ENCODE measurements at regions not wholly inside any gene's neighbourhood (a gene's known extent, or its start where the extent isn't known, plus 50 kb on each side); places are given as distances from the start of the nearest gene placed in this dataset.
A peak's percentile ranks its signal among the peaks of the same experiment; 100 is the strongest.

GRCh38 chrX:131734621-131735020 lies 190.7 kb downstream of the OR13H1 start:
- peak overlapping the region in 2 of 3 donors; percentile 33 to 36 for H3K4me3 ChIP-seq

GRCh38 chrX:131735127-131735526 lies 191.3 kb downstream of the OR13H1 start:
- Histone ChIP-seq H3K9me3 (no peaks in the 10 kb centered on the region), H3K36me3 (no peaks in the 10 kb centered on the region), H3K4me3 (peak overlapping the region in 2 of 3 donors; percentile 33 to 36), H3K27me3 (no peaks in the 10 kb centered on the region), H3K27ac (no peak overlapping the region), H3K4me1 (no peaks in the 10 kb centered on the region)
- TF ChIP-seq CTCF (IDR thresholded peaks at IDR 0.05) (no peak), POLR2A (IDR thresholded peaks at IDR 0.05) (no peak), POLR2AphosphoS5 (IDR thresholded peaks at IDR 0.05) (no peak)
- no peak for DNase-seq (ENCODE audit: low spot score in 2 of 2)
- intact Hi-C loops (cut with DNase I; ENCODE audit: low total_unique reads), result no loop called here

More at GRCh38 chrX:131734621-131735020, 190.7 kb downstream of the OR13H1 start:
- Histone ChIP-seq H3K27me3 (no peaks in the 10 kb centered on the region), H3K9me3 (no peaks in the 10 kb centered on the region), H3K36me3 (no peaks in the 10 kb centered on the region), H3K27ac (no peak overlapping the region), H3K4me1 (no peaks in the 10 kb centered on the region)
- TF ChIP-seq CTCF (IDR thresholded peaks at IDR 0.05) (peak in 2 of 3 donors; percentile 17 to 52), POLR2A (IDR thresholded peaks at IDR 0.05) (no peak), POLR2AphosphoS5 (IDR thresholded peaks at IDR 0.05) (peak in 1 of 3 donors; percentile 74)
- intact Hi-C loops (cut with DNase I; ENCODE audit: low total_unique reads), result no loop called here
- DNase-seq (ENCODE audit: low spot score in 2 of 2), result peak in 1 of 2 donors; percentile 87

GRCh38 chrX:131739823-131740222 lies 195.9 kb downstream of the OR13H1 start:
- DNase-seq (ENCODE audit: low spot score in 2 of 2), result no peak
- no peaks in the 10 kb centered on the region for H3K9me3 ChIP-seq
- H3K4me1 ChIP-seq, result no peaks in the 10 kb centered on the region
- H3K4me3 ChIP-seq, result no peak overlapping the region
- H3K36me3 ChIP-seq, result no peaks in the 10 kb centered on the region
- no peak for TF ChIP-seq POLR2A (IDR thresholded peaks at IDR 0.05)
- no peak for TF ChIP-seq CTCF (IDR thresholded peaks at IDR 0.05)
- no peak for TF ChIP-seq POLR2AphosphoS5 (IDR thresholded peaks at IDR 0.05)
- intact Hi-C loops (cut with DNase I; ENCODE audit: low total_unique reads), result no loop called here
- H3K27me3 ChIP-seq, result no peaks in the 10 kb centered on the region
- no peak overlapping the region for H3K27ac ChIP-seq

- TF ChIP-seq POLR2AphosphoS5 (IDR thresholded peaks at IDR 0.05), result peak in 2 of 3 donors; percentile 63 to 65
- TF ChIP-seq POLR2A (IDR thresholded peaks at IDR 0.05), result no peak
- TF ChIP-seq CTCF (IDR thresholded peaks at IDR 0.05), result peak in 2 of 3 donors; percentile 17 to 60
- Histone ChIP-seq H3K4me1 (no peaks in the 10 kb centered on the region), H3K27me3 (no peaks in the 10 kb centered on the region), H3K4me3 (peak overlapping the region in 2 of 3 donors; percentile 52 to 66), H3K36me3 (no peaks in the 10 kb centered on the region), H3K9me3 (no peaks in the 10 kb centered on the region), H3K27ac (peak overlapping the region; percentile 86 to 89)
- intact Hi-C loops (cut with DNase I; ENCODE audit: low total_unique reads), result no loop called here
- peak in 1 of 2 donors; percentile 86 for DNase-seq (ENCODE audit: low spot score in 2 of 2)
Observed at GRCh38 chrX:131741103-131741581, 197.3 kb downstream of the OR13H1 start.

- no peaks in the 10 kb centered on the region for H3K4me1 ChIP-seq
- no peak overlapping the region for H3K27ac ChIP-seq
Observed at GRCh38 chrX:131745942-131746489, 202.1 kb downstream of the OR13H1 start.

More at GRCh38 chrX:131745942-131746489, 202.1 kb downstream of the OR13H1 start:
- H3K9me3 ChIP-seq, result no peaks in the 10 kb centered on the region
- H3K27me3 ChIP-seq, result no peaks in the 10 kb centered on the region
- intact Hi-C loops (cut with DNase I; ENCODE audit: low total_unique reads), result no loop called here
- TF ChIP-seq POLR2A (IDR thresholded peaks at IDR 0.05) (no peak), CTCF (IDR thresholded peaks at IDR 0.05) (no peak), POLR2AphosphoS5 (IDR thresholded peaks at IDR 0.05) (no peak)
- H3K36me3 ChIP-seq, result no peaks in the 10 kb centered on the region
- peak overlapping the region in 2 of 3 donors; percentile 54 to 71 for H3K4me3 ChIP-seq
- no peak for DNase-seq (ENCODE audit: low spot score in 2 of 2)

Data from breast epithelium (tissue), 4 donors.